ENCODE measurements at regions not wholly inside any gene's neighbourhood (a gene's known extent, or its start where the extent isn't known, plus 50 kb on each side); places are given as distances from the start of the nearest gene placed in this dataset.
"Not testable (repeated sequence)": the region's sequence is repeated elsewhere in the genome, so short reads cannot be mapped to it uniquely, and the experiment has no call there.

- Histone ChIP-seq H3K9ac (ENCODE audit: insufficient read depth, low read length) (no peak overlapping the region), H3K4me3 (replicated peaks in 1 of 4; ENCODE audit: control extremely low read depth in 1 of 4, insufficient read depth in 1 of 4, low read depth in 3 of 4, low read length in 4 of 4) (peak overlapping the region in 1 of 4 experiments; percentile 17), H3K4me1 (ENCODE audit: control insufficient read depth, extremely low read depth, insufficient read depth, low read length) (peaks cover 29% of the 10 kb centered on the region), H2AFZ (ENCODE audit: low read length) (peak overlapping the region; percentile 50), H3K4me2 (ENCODE audit: extremely low read depth, insufficient read depth, low read length) (peak overlapping the region; percentile 34), H4K20me1 (ENCODE audit: control insufficient read depth, extremely low read depth, insufficient read depth, low read length) (no peaks in the 10 kb centered on the region), H3K27me3 (ENCODE audit: control insufficient read depth, insufficient read depth, low read length) (no peaks in the 10 kb centered on the region), H3K36me3 (ENCODE audit: control insufficient read depth, insufficient read depth, low read length) (no peaks in the 10 kb centered on the region), H3K9me3 (ENCODE audit: control insufficient read depth, insufficient read depth, low read depth, low read length) (no peaks in the 10 kb centered on the region), H3K79me2 (ENCODE audit: control insufficient read depth, insufficient read depth, low read length) (no peaks in the 10 kb centered on the region), H3K27ac (ENCODE audit: insufficient read depth, low read length) (peak overlapping the region; percentile 55)
- peak; percentile 11 to 42 for DNase-seq (ENCODE audit: low read depth in 2 of 2)
- TF ChIP-seq, protein P1, sequence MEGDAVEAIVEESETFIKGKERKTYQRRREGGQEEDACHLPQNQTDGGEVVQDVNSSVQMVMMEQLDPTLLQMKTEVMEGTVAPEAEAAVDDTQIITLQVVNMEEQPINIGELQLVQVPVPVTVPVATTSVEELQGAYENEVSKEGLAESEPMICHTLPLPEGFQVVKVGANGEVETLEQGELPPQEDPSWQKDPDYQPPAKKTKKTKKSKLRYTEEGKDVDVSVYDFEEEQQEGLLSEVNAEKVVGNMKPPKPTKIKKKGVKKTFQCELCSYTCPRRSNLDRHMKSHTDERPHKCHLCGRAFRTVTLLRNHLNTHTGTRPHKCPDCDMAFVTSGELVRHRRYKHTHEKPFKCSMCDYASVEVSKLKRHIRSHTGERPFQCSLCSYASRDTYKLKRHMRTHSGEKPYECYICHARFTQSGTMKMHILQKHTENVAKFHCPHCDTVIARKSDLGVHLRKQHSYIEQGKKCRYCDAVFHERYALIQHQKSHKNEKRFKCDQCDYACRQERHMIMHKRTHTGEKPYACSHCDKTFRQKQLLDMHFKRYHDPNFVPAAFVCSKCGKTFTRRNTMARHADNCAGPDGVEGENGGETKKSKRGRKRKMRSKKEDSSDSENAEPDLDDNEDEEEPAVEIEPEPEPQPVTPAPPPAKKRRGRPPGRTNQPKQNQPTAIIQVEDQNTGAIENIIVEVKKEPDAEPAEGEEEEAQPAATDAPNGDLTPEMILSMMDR (conservative IDR thresholded peaks at IDR 0.05 in 1 of 2, IDR thresholded peaks at IDR 0.05 in 1 of 2; ENCODE audit: low read depth in 1 of 2, low read length in 2 of 2): no peak
- TF ChIP-seq EZH2 (IDR thresholded peaks at IDR 0.05; ENCODE audit: low read length, missing control alignments): no peak
Measured at GRCh38 chr12:46659032-46659650, 166.7 kb downstream of the SLC38A4 start.

DNA sequence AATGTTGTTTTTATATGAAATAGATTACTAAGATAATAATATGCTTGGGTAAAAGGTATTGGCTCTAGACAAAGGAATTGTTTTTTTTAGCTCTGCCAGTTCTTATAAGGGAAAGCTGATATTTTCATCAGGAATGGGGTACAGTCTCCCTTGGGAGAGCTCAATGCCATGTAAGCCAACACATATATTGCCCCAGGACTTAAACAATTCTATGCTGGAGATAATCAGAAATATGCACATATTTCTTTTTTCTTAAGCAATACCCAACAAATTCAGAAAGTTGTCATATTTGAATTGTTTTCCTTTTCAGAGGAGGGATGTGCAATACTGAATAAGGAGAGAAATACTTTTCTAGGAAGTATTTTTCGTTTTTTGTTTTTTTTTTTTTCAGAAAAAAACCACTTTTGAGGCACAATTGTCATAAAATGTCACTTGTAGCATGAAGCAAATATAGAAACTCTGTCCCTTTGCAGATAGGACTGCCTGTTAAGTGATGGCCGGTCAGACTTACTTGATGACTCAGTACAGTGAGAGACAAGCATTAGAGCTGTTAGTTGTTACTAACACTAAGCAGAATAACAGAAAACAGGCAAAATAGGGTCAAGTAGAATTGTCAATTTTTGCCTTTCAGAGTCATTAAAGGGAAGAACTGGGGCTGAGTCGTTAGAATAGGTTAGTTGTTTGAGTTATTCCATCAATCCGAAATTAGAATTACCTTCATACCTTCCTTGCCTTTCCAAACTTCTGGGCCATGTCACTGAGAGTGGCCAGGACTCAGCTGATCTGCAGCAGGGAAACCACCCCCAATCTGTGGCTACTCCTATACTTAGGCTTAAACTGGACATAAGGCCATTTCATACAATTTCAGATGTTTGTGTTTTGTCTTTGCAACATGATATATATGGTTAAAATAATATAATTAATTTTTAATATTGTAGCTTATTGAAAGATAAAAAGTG lies 168.1 kb downstream of the SLC38A4 start:
- H3K4me2 ChIP-seq (ENCODE audit: extremely low read depth, insufficient read depth, low read length): no peak overlapping the region
- H2AFZ ChIP-seq (ENCODE audit: low read length): no peak overlapping the region

GRCh38 chr12:46655984-46656383 lies 169.8 kb downstream of the SLC38A4 start:
- not testable (repeated sequence) for H3K79me2 ChIP-seq (ENCODE audit: control insufficient read depth, insufficient read depth, low read length); H3K27me3 ChIP-seq (ENCODE audit: control insufficient read depth, insufficient read depth, low read length); DNase-seq (ENCODE audit: low read depth in 2 of 2); H3K9ac ChIP-seq (ENCODE audit: insufficient read depth, low read length); H3K9me3 ChIP-seq (ENCODE audit: control insufficient read depth, insufficient read depth, low read depth, low read length); H3K36me3 ChIP-seq (ENCODE audit: control insufficient read depth, insufficient read depth, low read length); H2AFZ ChIP-seq (ENCODE audit: low read length); H3K4me2 ChIP-seq (ENCODE audit: extremely low read depth, insufficient read depth, low read length); H3K27ac ChIP-seq (ENCODE audit: insufficient read depth, low read length); H4K20me1 ChIP-seq (ENCODE audit: control insufficient read depth, extremely low read depth, insufficient read depth, low read length); H3K4me3 ChIP-seq (replicated peaks in 1 of 4; ENCODE audit: control extremely low read depth in 1 of 4, insufficient read depth in 1 of 4, low read depth in 3 of 4, low read length in 4 of 4)
- H3K4me1 ChIP-seq (ENCODE audit: control insufficient read depth, extremely low read depth, insufficient read depth, low read length): peaks cover 16% of the 10 kb centered on the region

More for the DNA sequence above, 168.1 kb downstream of the SLC38A4 start:
- no peaks in the 10 kb centered on the region for H3K79me2 ChIP-seq (ENCODE audit: control insufficient read depth, insufficient read depth, low read length)
- no peak overlapping the region for H3K4me3 ChIP-seq (replicated peaks in 1 of 4; ENCODE audit: control extremely low read depth in 1 of 4, insufficient read depth in 1 of 4, low read depth in 3 of 4, low read length in 4 of 4)
- peak; percentile 44 to 50 for DNase-seq (ENCODE audit: low read depth in 2 of 2)
- peak overlapping the region; percentile 55 for H3K27ac ChIP-seq (ENCODE audit: insufficient read depth, low read length)
- no peaks in the 10 kb centered on the region for H4K20me1 ChIP-seq (ENCODE audit: control insufficient read depth, extremely low read depth, insufficient read depth, low read length)
- H3K4me1 ChIP-seq (ENCODE audit: control insufficient read depth, extremely low read depth, insufficient read depth, low read length): peaks cover 21% of the 10 kb centered on the region
- no peaks in the 10 kb centered on the region for H3K27me3 ChIP-seq (ENCODE audit: control insufficient read depth, insufficient read depth, low read length)
- H3K9ac ChIP-seq (ENCODE audit: insufficient read depth, low read length): no peak overlapping the region
- H3K36me3 ChIP-seq (ENCODE audit: control insufficient read depth, insufficient read depth, low read length): no peaks in the 10 kb centered on the region
- TF ChIP-seq, protein P1 (conservative IDR thresholded peaks at IDR 0.05 in 1 of 2, IDR thresholded peaks at IDR 0.05 in 1 of 2; ENCODE audit: low read depth in 1 of 2, low read length in 2 of 2): no peak
- no peak for TF ChIP-seq EZH2 (IDR thresholded peaks at IDR 0.05; ENCODE audit: low read length, missing control alignments)
- H3K9me3 ChIP-seq (ENCODE audit: control insufficient read depth, insufficient read depth, low read depth, low read length): no peaks in the 10 kb centered on the region
